ENCODE measurements at regions not wholly inside any gene's neighbourhood (a gene's known extent, or its start where the extent isn't known, plus 50 kb on each side); places are given as distances from the start of the nearest gene placed in this dataset.

- Histone ChIP-seq H3K9me3 (no peaks in the 10 kb centered on the region), H3K36me3 (replicated peaks in 1 of 2; ENCODE audit: insufficient read depth in 1 of 2, low read depth in 2 of 2) (no peaks in the 10 kb centered on the region), H3K4me3 (no peak overlapping the region), H3K27me3 (no peaks in the 10 kb centered on the region), H3K4me1 (no peaks in the 10 kb centered on the region), H3K27ac (no peak overlapping the region)
- DNase-seq (no peak), ATAC-seq (no peak)
- intact Hi-C loops (cut with DNase I), result no loop called here
- no peak for TF ChIP-seq CTCF (IDR thresholded peaks at IDR 0.05)
- TF ChIP-seq POLR2A (IDR thresholded peaks at IDR 0.05), result no peak
- WGBS, 2 donors, result 52 to 54% methylated on average over 6 of the region's 6 CpGs
Measured at GRCh38 chrX:22758807-22759481, 240.8 kb upstream of the DDX53 start.

- H3K27me3 ChIP-seq, result no peaks in the 10 kb centered on the region
- ATAC-seq (no peak), DNase-seq (no peak)
- no peak overlapping the region for H3K4me3 ChIP-seq
- no peaks in the 10 kb centered on the region for H3K9me3 ChIP-seq
- no peak overlapping the region for H3K27ac ChIP-seq
- no peak for TF ChIP-seq POLR2A (IDR thresholded peaks at IDR 0.05)
- TF ChIP-seq CTCF (IDR thresholded peaks at IDR 0.05), result no peak
- H3K4me1 ChIP-seq, result no peaks in the 10 kb centered on the region
- H3K36me3 ChIP-seq (replicated peaks in 1 of 2; ENCODE audit: insufficient read depth in 1 of 2, low read depth in 2 of 2), result no peaks in the 10 kb centered on the region
- intact Hi-C loops (cut with DNase I), result no loop called here
Measured at GRCh38 chrX:22760513-22761057, 239.2 kb upstream of the DDX53 start.

- Histone ChIP-seq H3K27ac (no peak overlapping the region), H3K4me3 (no peak overlapping the region), H3K9me3 (no peaks in the 10 kb centered on the region), H3K4me1 (no peaks in the 10 kb centered on the region), H3K36me3 (replicated peaks in 1 of 2; ENCODE audit: insufficient read depth in 1 of 2, low read depth in 2 of 2) (no peaks in the 10 kb centered on the region), H3K27me3 (no peaks in the 10 kb centered on the region)
- TF ChIP-seq CTCF (IDR thresholded peaks at IDR 0.05) (no peak), POLR2A (IDR thresholded peaks at IDR 0.05) (no peak)
- intact Hi-C loops (cut with DNase I), result no loop called here
- DNase-seq (no peak), ATAC-seq (no peak)
- WGBS, 2 donors, result 50 to 51% methylated on average over 2 of the region's 2 CpGs
Measured at GRCh38 chrX:22788221-22788620, 211.5 kb upstream of the DDX53 start.

GRCh38 chrX:22795671-22796070, 204.1 kb upstream of the DDX53 start:
- no peak overlapping the region for H3K4me3 ChIP-seq
- 63 to 85% methylated on average over 5 of the region's 5 CpGs for WGBS, 2 donors
- intact Hi-C loops (cut with DNase I), result no loop called here
- H3K27ac ChIP-seq, result no peak overlapping the region
- DNase-seq (no peak), ATAC-seq (no peak)
- no peaks in the 10 kb centered on the region for H3K36me3 ChIP-seq (replicated peaks in 1 of 2; ENCODE audit: insufficient read depth in 1 of 2, low read depth in 2 of 2)
- H3K27me3 ChIP-seq, result no peaks in the 10 kb centered on the region
- H3K4me1 ChIP-seq, result no peaks in the 10 kb centered on the region
- TF ChIP-seq CTCF (IDR thresholded peaks at IDR 0.05) (no peak), POLR2A (IDR thresholded peaks at IDR 0.05) (no peak)
- H3K9me3 ChIP-seq, result no peaks in the 10 kb centered on the region

GRCh38 chrX:22800360-22800759, 199.4 kb upstream of the DDX53 start:
- Histone ChIP-seq H3K36me3 (replicated peaks in 1 of 2; ENCODE audit: insufficient read depth in 1 of 2, low read depth in 2 of 2) (no peaks in the 10 kb centered on the region), H3K9me3 (no peaks in the 10 kb centered on the region), H3K4me3 (no peak overlapping the region), H3K27me3 (no peaks in the 10 kb centered on the region), H3K27ac (no peak overlapping the region), H3K4me1 (no peaks in the 10 kb centered on the region)
- peak in 1 of 4 donors; percentile 1 for DNase-seq
- ATAC-seq, result no peak
- WGBS, 2 donors, result 31 to 59% methylated on average over 4 of the region's 4 CpGs
- TF ChIP-seq POLR2A (IDR thresholded peaks at IDR 0.05) (no peak), CTCF (IDR thresholded peaks at IDR 0.05) (no peak)
- intact Hi-C loops (cut with DNase I), result no loop called here

Data from body of pancreas (tissue), 4 donors.